Esophagus (tissue), 2 donors: ENCODE measurements at regions not wholly inside any gene's neighbourhood (a gene's known extent, or its start where the extent isn't known, plus 50 kb on each side); places are given as distances from the start of the nearest gene placed in this dataset.
A peak's percentile ranks its signal among the peaks of the same experiment; 100 is the strongest.

Experiments
- H3K27ac ChIP-seq, 2 donors: one replicate each; pipeline ENCODE4 v1.5.1; 2013; ENCODE audit warnings: low read depth in 2 of 2, mild to moderate bottlenecking in 2 of 2, inconsistent platforms in 1 of 2, low read length in 1 of 2, moderate library complexity in 1 of 2
- H3K27me3 ChIP-seq, 2 donors: one replicate each; pipeline ENCODE4 v1.6.1; 2013; ENCODE audit warnings: low read length in 2 of 2, control low read depth in 1 of 2, mild to moderate bottlenecking in 1 of 2; ENCODE audit not compliant: insufficient read depth in 2 of 2, control insufficient read depth in 1 of 2
- H3K36me3 ChIP-seq, 2 donors: one replicate each; pipeline ENCODE4 v1.6.1; 2013; ENCODE audit warnings: low read length in 1 of 2; ENCODE audit not compliant: control insufficient read depth in 2 of 2, insufficient read depth in 2 of 2
- H3K4me1 ChIP-seq, 2 donors: one replicate each; pipeline ENCODE4 v1.6.1; 2013; ENCODE audit warnings: low read length in 1 of 2; ENCODE audit not compliant: control insufficient read depth in 2 of 2, insufficient read depth in 2 of 2
- H3K4me3 ChIP-seq, 2 donors: one replicate each; pipeline ENCODE4 v1.5.1; 2013; ENCODE audit warnings: low read length in 2 of 2, mild to moderate bottlenecking in 2 of 2, low read depth in 1 of 2, moderate library complexity in 1 of 2
- H3K9me3 ChIP-seq, 2 donors: one replicate each; pipeline ENCODE4 v1.6.1; 2013; ENCODE audit warnings: mild to moderate bottlenecking in 2 of 2, low read depth in 1 of 2, low read length in 1 of 2, moderate library complexity in 1 of 2; ENCODE audit not compliant: control insufficient read depth in 2 of 2, insufficient read depth in 1 of 2
- WGBS, 2 donors: extraction: QIAGEN DNeasy Blood & Tissue Kit; methylation state at CpG; one replicate each; pipeline ENCODE4 v1.1.7; 2013; 5-methylcytosine and 5-hydroxymethylcytosine counted together
- donor health status: healthy with polysubstance abuse.
- donor health status: Bipolar disorder and iron deficiency.

DNA sequence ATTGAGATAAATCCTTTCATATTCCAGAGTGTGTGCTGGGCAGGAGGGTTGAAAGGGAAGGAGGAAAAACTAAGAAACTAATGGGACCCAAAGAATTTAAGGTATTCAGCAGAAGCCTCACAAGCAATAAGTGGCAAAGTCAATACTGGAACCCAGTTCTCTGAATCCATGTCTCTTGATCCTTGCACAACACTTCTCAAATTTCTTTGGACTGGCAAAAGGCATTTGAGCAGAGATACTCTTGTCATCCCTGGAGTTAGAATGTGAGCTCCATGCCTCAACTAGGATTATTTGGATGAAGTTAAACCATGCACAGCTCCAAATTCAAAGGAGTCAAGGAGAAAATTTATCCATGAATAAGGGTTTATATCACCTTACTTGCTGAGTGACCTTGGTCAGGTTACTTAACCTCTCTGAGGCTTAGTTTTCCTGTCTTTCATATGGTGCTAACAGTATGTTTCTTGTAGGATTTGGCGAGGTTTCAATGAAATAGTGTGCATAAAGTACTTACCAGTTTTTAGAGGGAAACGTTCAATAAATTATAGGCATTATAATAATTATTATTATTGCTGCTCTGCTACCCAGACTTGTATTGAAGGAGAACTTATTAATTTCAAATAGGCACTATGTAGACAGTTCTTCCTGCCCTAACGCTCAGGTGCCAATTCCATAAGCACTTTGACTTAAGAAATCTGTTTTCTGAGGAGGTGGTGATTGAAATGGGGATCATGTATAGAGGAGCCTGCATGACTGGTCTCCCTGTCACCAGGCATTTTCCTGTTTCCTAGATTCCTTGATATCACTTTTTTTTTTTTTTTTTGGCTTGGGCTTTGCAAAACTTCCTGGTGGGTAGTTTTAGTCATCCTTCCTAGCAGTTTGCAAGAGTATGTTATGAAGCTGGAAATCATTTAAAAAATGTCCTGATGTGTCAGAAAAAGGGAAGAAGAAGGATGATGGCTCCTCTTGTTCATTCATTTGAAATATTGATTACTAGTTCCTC, 125.0 kb upstream of the JUN start:
- Histone ChIP-seq H3K4me3 (no peak overlapping the region), H3K9me3 (no peaks in the 10 kb centered on the region), H3K27ac (no peak overlapping the region), H3K4me1 (peaks cover 0 to 3% of the 10 kb centered on the region in 2 donors), H3K36me3 (no peaks in the 10 kb centered on the region), H3K27me3 (no peaks in the 10 kb centered on the region)
- whole genome bisulfite sequencing, 2 donors: 74 to 76% methylated on average over 3 of the region's 3 CpGs

DNA sequence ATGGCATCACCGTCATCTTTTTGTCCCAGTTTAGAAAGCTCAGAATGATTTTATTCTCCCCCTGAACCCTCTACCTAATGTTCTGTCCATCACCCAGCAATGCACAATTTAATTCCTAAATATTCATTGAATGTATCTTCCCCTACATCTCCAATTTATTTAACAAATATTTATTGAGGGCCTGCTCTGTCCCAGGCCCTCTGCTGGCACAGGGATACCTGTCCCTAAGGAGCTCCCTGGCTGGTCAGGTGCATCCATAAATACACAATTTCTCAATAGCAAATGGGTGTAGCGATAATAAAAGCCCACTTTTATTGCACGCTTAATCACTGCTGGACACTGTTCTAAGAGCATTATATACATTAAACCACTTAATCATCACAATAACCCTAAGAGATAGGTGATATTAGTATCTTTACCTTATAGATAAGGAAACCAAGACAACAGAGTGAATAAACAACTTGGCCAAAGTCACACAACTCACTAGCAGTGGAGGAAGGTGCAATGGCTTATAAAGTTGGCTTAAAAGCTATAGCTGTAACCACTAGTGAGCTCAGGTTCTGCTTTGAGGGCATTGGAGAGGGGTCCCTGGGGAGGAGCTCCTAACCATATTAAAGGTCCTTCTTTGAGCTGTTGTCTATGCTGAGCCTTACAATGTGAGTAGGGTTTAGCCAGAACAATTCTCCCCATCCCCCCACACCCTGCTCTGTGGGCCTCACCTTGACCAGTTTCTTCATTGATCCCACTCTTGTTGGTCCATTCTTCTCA, 126.3 kb upstream of the JUN start:
- Histone ChIP-seq H3K4me1 (peaks cover 0 to 3% of the 10 kb centered on the region in 2 donors), H3K27ac (no peak overlapping the region), H3K4me3 (no peak overlapping the region), H3K27me3 (no peaks in the 10 kb centered on the region), H3K9me3 (no peaks in the 10 kb centered on the region), H3K36me3 (no peaks in the 10 kb centered on the region)
- WGBS, 2 donors: 88 to 98% methylated on average over 3 of the region's 3 CpGs

DNA sequence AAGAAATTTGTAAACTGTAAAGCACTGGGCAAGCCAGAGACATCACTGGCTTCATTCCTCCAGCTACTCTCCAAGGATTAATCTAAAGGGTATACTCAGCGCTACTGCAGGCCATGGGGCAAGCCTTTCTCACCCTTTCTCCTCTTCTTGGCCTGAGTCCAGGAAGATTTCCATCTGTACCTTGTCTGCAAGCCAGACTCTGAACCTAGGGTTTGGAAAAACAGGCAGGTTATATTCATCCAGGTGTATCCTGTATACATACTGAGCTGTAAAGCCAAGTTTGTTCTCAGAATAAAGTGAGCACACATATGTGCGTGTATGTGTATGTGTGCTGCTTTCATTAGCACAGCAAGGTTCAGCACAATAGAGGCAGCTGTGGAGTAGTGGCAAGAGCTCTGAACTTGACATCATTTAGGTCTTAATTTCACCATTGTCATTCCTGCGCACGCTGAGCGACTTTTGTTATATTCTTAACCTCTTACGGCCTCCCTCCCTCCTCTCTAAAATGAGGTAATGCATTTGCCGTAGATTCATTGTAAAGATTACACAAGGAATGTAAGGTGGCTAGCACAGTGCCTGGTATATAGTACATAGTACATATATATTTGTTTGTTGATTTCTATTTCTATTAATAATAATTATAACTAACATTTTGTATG, 128.1 kb upstream of the JUN start:
- WGBS, 2 donors: 83 to 94% methylated on average over 7 of the region's 7 CpGs
- H3K4me1 ChIP-seq: peaks cover 0 to 3% of the 10 kb centered on the region in 2 donors
- no peaks in the 10 kb centered on the region for H3K36me3 ChIP-seq
- no peak overlapping the region for H3K4me3 ChIP-seq
- H3K27me3 ChIP-seq: no peaks in the 10 kb centered on the region
- no peaks in the 10 kb centered on the region for H3K9me3 ChIP-seq
- H3K27ac ChIP-seq: no peak overlapping the region

DNA sequence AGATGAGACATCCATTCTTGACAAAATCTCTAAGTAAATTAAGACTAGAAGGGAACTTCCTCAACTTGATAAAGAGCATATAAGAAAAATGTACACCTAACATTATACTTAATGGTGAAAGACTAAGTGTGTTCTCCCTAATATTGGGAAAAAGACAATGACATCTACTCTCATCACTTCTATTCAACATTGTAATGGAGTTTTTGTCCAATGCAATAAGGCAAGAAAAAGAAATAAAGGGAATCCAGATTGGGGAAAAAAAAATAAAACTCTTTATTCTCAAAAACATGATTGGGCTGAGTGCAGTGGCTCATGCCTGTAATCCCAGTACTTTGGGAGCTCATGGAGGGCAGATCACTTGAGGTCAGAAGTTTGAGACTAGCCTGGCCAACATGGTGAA, 131.1 kb upstream of the JUN start:
- H3K27ac ChIP-seq: no peak overlapping the region
- H3K36me3 ChIP-seq: no peaks in the 10 kb centered on the region
- no peak overlapping the region for H3K4me3 ChIP-seq
- no peaks in the 10 kb centered on the region for H3K27me3 ChIP-seq
- no peaks in the 10 kb centered on the region for H3K9me3 ChIP-seq
- H3K4me1 ChIP-seq: peaks cover 0 to 3% of the 10 kb centered on the region in 2 donors

DNA sequence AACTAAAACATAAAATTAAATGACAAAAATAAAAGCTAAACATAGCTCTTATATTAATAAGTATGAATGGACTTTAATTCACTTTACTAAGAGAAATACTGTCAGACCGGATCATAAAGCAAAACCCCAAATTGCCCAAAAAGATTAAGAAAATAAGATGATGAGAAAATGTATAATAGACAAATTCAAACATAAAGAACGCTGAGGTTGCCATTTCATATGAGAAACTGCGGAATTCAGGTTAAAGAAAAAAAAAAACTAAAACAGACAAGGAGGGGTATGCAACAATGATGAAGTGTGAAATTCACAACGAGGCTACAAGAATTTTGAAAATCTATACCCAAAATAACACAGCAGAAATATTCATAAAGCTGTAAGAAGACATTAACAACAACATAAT, 133.6 kb upstream of the JUN start:
- Histone ChIP-seq H3K27me3 (no peaks in the 10 kb centered on the region), H3K4me3 (no peak overlapping the region), H3K36me3 (no peaks in the 10 kb centered on the region), H3K4me1 (peaks cover 3 to 4% of the 10 kb centered on the region in 2 donors), H3K9me3 (no peaks in the 10 kb centered on the region), H3K27ac (no peak overlapping the region)
- 89 to 91% methylated on average over 4 of the region's 4 CpGs for WGBS, 2 donors

DNA sequence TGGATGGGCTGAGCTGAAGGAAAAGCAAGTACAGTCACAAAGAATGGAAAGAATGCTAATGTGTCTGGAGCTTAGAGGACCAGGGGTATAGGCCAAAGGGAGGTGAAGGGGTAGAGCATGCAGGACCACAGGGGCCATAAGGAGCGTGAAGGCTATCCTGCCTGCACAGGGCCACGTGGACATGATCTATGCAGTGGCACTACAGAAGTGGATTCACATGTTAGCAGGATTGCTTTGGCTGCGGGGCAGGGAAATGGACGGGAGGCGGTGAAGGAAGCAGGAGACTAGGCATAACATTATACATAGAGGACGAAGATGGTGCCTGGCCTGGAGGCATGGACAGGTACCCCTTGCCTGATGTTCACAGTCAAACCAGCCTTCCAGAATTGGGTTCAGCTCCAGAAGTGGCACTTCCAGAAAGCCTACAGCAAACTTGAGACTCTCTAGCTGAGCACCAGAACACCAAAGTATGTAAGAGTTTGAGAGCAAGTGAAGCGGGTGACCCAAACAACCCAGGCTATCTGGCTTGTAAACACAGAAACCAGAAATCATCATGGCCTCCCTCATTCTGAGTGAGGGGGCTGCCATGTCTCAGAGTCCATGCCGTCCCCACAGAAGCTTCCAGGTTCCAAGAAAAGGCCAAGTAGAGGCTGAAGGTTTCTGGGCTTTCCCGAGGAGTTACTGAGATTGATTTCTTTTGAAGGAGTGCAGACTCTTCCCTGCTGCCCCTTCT, 135.5 kb upstream of the JUN start:
- no peak overlapping the region for H3K27ac ChIP-seq
- no peaks in the 10 kb centered on the region for H3K27me3 ChIP-seq
- H3K36me3 ChIP-seq: no peaks in the 10 kb centered on the region
- WGBS, 2 donors: 91 to 92% methylated on average over 9 of the region's 9 CpGs
- peaks cover 3 to 12% of the 10 kb centered on the region in 2 donors for H3K4me1 ChIP-seq
- no peaks in the 10 kb centered on the region for H3K9me3 ChIP-seq
- H3K4me3 ChIP-seq: no peak overlapping the region

DNA sequence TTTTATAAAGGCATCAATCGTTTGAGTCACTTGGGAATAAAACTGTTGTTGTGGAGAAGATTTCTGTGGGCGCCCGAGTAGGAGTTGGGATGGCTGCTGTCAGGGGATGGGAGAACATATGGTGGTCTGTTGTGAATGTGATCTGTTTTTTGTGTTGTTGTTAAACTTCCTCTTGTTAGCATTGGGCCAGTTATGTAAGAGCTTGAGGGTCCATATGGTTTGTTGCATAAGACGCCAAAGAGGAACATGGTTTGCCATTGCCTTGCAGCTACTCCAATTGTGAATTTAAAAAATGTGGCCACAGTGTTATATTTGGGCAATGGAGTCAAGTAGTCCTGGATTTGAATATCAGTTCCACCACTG, 136.1 kb upstream of the JUN start:
- 81 to 92% methylated on average over 4 of the region's 4 CpGs for WGBS, 2 donors
- Histone ChIP-seq H3K9me3 (no peaks in the 10 kb centered on the region), H3K36me3 (no peaks in the 10 kb centered on the region), H3K27ac (no peak overlapping the region), H3K4me3 (no peak overlapping the region), H3K4me1 (peaks cover 3 to 12% of the 10 kb centered on the region in 2 donors), H3K27me3 (no peaks in the 10 kb centered on the region)

DNA sequence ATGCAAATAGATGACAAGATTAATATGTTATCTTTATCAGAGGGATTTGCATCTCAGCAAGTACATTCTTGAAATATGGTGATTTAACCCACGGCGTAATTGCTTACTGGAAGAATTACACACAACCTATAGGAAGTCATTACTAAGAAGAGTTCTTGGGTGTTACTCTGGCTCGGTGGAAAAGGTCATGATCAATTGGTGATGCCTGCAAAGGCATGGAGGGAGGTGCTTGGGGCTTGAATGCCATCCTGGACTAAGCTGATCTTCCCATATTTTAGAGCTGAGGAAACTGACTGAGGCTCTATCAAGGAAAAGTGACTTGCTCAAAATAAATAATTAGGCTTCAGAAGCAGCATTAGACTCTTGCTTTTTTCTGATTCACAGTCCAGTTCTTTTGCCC, 137.5 kb upstream of the JUN start:
- 51 to 62% methylated on average over 3 of the region's 3 CpGs for WGBS, 2 donors
- Histone ChIP-seq H3K27ac (peak overlapping the region; percentile 57 to 71), H3K4me3 (no peak overlapping the region), H3K27me3 (no peaks in the 10 kb centered on the region), H3K9me3 (no peaks in the 10 kb centered on the region), H3K4me1 (peaks cover 3 to 12% of the 10 kb centered on the region in 2 donors), H3K36me3 (no peaks in the 10 kb centered on the region)

DNA sequence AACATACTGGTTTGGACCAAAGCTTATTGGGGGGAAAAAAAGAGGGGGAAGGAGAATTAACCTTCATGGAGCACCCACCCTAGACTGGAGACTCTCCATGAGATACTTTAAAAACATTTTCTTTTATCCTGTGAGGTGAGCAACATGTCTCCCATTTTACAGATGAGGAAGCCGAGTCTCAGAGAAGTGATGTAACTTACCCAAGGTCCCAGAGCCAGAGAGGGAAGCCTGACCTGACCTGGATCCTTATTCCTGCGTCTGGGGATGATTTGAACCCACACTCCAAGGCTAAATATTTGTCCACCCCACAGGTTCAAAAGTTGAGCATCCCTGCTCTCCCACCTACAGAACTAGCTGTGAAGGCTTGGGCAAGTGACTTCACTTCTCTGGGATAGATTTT, 137.9 kb upstream of the JUN start:
- H3K4me3 ChIP-seq: no peak overlapping the region
- WGBS, 2 donors: 89% methylated on average over 2 of the region's 2 CpGs
- peaks cover 3 to 12% of the 10 kb centered on the region in 2 donors for H3K4me1 ChIP-seq
- no peaks in the 10 kb centered on the region for H3K27me3 ChIP-seq
- H3K27ac ChIP-seq: peak overlapping the region; percentile 57 to 71
- H3K9me3 ChIP-seq: no peaks in the 10 kb centered on the region
- H3K36me3 ChIP-seq: no peaks in the 10 kb centered on the region
